HUDEP-2 (cell line): ENCODE measurements at regions not wholly inside any gene's neighbourhood (a gene's known extent, or its start where the extent isn't known, plus 50 kb on each side); places are given as distances from the start of the nearest gene placed in this dataset.

Experiments used
- DNase-seq, 76 experiments: peaks; one replicate each; lab custom pipeline; 2025; ENCODE audit not compliant: unreplicated experiment in 76 of 76; lab: John Stamatoyannopoulos, UW

DNA sequence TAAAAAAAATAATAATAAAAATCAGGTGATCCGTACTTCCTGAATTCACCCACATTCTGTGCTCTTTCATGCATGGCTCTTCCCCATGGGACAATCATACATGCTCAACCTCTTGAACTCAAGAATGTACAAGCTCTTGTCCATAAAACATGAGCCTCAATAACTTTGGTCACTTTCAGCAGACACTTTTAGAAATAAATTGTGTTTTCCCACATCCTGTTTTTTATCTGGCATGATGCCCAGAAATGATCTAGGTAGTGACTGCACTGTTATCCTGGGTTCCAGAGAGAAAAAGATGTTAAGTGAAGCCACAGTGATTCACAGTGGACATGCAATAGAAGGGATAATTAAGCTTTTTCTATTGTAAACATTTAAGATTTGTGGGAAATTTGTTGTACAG is 537.6 kb upstream of the TMEM132C start:
- no peak for DNase-seq

DNA sequence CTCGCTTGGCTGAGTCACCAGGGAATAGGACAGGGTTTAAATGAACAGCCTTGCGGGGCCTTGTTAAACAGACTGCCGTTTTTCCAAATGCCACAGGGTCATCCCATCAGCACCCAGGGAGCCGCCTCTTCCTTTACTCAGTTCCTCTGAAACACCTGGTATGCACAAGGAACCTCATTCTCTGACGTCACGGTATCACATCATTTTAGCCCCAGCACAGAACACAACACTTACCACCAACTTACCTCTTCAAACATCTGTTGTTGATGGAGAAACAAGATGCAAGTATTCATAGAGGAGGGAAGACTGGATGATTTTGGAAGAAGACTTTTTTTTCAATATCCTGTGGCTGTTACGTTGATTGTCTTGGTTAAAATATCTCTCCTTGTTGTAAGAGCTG is 535.3 kb upstream of the TMEM132C start:
- DNase-seq = no peak

DNA sequence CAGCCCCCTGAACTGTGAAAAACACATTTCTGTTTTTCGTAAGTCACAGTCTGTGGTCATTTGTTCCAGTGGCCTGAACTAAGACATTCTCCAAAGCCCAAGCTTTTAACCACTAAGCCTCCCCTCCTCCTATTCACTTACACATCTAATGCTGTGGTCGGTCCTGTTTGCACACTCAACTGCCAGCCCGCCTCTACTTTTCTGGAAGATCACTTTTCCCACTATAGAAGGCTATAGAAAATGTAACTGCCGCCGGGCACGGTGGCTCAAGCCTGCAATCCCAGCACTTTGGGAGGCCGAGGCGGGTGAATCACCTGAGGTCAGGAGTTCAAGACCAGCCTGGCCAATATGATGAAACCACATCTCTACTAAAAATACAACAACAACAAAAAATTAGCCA is 524.7 kb upstream of the TMEM132C start:
- no peak for DNase-seq

DNA sequence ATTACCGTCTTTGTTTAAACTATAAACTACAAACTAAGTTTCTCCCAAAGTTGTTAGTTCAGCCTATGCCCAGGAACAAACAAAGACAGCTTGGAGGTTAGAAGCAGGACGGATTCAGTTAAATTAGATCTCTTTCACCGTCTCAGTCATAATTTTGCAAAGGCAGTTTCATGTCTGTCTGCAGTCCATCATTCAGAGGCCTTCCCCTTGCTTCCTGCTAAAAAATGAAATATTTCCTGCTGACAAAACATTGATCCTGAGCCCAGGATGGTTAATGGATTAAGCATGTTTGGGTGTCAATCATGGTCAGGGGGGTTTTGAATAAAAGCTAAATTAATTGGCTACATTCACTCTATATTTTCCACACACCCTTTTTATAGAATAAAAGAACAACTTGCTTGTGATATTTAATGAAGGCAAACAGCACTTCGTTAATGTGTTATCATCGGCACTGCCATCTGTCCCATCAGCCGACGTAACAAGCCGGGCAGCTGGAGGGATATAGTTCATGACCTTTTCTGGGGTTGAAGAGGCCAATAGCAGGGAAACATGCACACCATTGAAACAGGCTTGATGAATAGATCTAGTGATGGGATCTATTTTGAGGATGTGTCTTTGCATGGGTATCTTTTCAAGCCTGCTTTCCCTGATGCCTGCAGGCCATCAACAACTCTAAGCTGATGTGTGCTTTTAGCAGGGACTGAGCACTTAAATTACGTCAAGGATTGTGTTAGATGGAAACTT is 521.3 kb upstream of the TMEM132C start:
- no peak for DNase-seq

DNA sequence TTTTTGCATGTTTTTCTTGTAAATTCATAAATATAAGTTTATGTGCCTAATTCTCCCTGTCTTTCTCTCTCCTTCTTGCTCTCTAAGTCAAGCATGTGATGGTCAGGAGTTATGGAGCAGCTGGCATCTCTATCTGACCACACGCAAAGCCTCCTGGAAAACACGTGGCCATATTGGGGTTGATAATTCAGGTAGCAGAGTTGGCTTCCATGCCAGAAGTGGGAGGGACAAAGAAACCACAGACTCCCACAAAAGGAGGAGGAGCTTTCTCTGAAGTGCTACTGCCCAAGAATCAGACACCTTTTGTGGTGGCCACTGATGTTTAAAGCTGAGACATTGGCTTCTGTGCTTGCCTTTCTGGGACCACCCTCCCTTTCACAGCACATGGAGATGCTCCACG is 517.6 kb upstream of the TMEM132C start:
- peak in 32 of 76 experiments; percentile 3 to 70 (median 28) for DNase-seq

DNA sequence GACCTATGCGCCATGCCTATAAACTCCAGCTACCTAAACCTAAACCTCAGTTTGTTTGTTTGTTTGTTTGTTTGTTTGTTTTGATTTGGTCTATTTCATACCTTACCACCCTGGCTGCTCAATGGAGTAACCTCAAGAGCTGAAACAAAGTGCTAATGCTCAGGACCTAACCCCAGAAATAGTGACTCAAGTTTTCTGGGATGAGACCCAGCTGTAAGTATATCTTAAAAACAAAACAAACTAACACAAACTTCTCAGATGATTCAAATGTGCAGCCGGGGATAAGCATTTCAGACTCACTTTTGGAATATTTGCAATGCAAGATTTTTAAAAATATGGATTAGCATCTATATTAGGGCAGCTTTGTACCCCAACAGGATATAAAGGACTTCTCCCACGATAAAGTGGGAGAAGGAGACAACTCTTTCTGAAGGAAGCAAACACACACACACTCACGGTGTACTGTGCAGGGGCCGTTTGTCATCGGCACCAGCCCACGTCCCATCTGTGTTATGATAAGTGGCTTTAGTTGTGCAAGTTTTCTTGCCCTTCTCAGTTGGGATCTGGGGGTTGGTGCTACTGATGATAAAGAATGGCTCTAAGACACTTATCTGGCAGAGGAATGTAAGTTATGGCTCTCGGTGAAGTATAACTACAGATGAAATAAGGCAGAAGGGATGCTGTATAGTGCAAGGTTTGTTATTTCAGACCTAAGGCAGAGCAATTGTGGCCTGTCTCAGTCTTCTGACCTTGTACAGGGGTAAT is 516.7 kb upstream of the TMEM132C start:
- peak in 26 of 76 experiments; percentile 3 to 52 (median 22) for DNase-seq

DNA sequence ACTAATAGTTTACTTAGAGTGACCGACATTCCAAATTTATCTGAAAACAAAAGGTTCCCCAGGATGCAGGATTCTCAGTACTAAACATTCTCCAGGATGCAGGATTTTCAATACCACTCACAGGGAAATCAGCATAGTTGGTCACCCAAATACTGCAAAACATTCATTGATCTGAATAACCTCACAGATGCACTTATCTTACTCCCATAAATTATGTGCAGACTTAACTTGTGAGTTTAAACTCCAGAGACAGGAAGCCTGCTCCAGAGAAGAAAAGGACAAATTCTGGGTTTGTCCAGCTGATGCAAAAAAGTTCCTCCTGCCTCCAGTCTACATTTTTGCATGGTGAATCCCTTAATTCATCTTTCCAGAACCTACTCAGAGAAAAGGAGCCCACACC is 514.2 kb upstream of the TMEM132C start:
- DNase-seq = no peak

DNA sequence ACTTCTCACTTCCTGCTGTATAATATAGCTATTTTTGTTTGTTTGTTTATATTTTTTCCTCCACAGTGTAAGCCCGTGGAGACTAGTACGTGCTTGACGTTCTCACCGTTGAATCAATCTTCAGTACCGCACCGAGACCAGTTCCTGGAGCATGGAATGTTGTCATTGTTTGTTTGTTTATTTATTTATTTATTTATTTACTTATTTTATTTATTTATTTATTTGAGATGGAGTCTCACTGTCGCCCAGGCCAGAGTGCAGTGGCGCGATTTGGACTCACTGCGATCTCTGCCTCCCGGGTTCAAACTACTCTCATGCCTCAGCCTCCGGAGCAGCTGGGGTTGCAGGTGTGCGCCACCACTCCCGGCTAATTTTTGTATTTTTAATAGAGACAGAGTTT is 506.6 kb upstream of the TMEM132C start:
- DNase-seq = no peak

DNA sequence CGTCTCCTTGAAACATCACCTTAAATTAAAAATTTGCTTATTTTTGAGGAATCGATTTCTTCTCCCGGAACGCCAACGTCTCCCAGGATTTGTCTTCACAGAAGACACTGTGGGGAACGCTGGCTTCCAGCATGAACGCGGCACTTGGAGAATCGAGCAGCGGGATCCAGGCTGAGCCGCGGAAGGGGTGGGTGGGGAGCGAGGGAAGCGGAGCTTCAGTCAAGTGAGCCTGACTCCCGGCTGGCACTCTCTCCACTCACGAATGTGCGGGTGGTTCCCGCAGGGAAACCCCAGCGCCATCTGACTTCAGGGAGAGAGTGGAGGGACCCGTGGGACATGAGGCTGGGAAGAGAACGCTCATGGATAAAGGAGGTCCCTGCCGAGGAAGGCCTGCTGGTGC is 506.0 kb upstream of the TMEM132C start:
- no peak for DNase-seq

DNA sequence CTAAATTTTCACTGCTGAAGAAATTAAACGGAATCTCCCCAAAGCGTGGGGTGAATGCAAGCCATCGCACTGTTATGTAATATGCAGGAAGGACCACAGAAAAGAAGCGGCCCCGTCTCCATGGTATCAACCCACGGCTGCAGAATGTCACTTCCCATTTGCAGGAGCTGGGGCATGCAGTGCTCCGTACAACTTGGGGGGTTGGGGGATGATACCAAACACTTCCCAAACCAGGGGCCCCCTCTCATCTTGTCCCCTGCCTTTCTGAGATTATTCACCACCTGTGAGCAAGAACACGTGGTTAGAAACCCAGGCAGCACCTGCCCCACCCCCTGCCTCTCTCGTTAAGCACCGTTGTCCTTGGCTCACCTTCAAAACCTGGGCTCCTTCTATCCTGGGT is 505.1 kb upstream of the TMEM132C start:
- DNase-seq = no peak

DNA sequence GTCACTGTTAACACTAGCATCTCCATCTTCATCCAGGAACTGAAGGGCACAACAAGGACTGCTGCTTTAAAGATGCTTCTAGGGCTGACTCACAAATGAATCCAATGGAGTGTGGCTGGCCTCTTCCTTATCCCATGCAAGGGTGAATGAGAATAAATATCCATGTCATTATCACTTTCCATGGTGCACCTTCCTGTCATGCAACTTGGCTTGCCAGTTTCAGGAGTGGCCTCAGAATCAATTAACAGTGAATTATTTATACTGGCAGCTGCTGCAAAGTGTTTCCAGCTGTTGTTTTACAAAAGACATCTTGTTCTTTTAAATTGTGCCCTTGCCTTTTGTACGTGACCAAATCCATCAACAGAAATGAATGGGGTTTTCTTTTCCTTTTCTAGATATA is 499.3 kb upstream of the TMEM132C start:
- no peak for DNase-seq

DNA sequence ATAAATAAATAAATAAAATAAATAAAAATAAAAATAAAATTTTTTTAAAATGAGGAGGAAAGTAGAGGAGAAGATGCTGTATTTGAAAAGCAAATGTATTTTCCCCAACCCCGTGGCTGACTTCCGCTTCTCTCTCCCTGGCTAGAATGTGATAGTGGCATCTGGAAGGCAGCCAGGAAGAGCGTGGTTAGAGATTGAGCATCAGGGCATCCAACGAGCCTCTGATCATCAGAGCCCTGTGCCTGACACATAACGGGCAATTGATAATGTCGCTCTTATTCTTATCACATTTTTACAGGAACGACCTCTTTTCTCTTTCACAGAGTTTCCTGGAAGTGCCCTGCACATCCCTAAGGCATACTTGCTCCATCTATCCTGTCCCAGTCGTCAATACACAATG is 496.9 kb upstream of the TMEM132C start:
- peak in 73 of 76 experiments; percentile 28 to 93 (median 84) for DNase-seq

DNA sequence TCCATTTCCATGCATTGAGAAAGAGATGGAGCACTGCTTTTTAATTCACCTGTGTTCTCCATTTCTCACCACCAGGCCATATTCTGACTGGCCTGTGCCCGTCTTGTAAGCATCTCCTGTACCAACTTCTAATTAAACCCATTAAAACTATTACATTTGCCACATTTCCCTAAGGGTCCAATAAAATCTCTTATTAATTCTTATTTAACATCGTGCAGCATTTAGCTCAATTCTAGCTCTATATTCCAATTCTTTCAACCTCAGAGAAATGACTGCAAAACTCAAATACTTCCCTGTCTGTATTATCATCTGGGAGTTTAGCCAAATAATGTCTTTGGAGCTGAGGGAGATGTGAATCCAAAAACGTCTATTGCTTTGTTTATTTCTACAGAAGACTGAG is 495.4 kb upstream of the TMEM132C start:
- no peak for DNase-seq

DNA sequence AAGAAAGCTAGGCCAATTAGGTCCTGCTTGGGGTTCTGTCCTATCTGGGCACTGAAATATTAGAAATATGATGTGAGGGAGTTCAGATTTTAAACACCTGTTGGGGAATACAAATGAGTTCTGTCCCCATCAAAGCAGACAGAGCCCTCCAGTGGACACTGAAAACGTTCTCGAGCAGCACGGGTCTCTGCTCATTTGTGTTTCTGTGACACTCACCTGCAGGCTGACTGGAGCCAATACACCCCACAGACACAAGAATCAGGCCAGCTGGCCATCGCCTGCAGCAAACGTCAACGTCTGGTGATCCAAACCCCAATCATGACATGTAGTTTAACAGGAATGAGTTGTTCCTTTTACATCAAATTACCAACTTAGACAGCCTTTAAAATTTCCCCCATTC is 493.4 kb upstream of the TMEM132C start:
- DNase-seq = peak in 38 of 76 experiments; percentile 3 to 63 (median 21)

DNA sequence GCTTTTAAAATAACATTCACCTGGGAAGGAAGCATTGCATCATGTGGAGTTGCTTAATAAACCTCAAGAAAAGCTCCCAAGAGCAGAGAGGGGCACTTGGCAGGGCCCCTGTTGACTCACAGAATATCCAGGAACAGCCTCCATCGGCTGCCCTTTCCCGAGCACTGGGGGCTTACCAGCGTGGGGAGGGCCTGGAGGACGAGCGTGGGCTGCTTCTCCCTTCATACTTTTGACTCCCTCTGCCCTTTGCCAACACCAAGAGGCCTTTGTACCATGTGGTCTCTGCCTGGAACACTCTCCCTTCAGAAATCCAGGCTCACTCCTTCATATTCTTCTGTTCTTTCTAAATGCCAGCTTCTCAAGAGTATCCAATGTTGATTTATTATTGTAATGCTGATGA is 492.1 kb upstream of the TMEM132C start:
- no peak for DNase-seq

DNA sequence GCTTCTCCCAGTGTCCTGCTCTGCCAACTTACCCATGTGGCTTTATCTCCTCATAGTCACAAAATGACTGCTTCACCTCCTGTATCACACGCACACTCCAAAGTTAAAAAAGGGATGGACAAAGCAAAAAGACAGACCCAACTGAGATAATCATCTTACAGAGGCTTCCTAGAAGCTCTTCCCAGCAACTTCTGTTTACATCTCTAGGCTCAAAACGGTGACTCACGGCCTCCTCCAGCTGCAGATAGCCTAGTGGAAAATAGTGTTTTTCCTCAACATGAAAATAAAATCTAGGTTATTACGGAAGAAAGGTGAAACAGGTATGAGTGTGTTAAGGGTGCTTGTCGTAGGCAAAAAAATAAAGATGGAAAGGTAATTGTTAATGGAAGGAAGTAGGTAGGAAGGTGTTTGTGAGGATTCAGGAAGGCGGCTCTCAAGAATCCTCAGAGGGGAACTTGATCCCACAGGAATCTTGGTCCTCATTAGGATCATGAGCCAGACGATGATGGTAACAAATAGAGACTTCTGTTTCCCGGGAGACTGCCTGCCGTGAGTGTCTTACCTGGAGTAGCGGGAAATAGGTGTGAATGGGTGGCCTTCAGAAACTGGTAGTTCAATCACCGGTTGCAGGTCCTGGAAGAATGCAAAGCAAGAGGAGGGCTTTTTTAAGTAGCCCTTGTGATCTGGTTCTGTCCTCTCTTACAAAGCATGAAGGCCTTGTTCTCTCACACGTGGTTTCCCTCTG is 487.5 kb upstream of the TMEM132C start:
- no peak for DNase-seq

DNA sequence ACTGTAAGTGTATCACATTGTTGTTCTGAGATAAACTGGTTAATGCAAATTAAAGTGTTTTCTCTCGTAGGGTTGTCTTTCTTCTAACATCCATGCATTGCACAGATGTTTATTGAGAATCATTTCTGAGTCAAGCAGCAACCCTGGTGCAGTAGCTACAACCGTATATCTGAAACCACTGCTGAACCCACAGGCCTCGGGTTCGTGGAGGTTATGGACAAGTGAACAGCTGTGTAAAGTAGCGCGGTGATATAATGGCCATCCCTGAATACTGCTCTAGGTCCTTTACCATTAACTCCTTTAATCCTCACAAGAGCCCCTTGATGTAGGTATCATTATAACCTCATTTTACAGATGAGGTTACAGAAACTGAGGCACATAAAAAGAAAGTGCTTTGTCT is 486.1 kb upstream of the TMEM132C start:
- DNase-seq = no peak

DNA sequence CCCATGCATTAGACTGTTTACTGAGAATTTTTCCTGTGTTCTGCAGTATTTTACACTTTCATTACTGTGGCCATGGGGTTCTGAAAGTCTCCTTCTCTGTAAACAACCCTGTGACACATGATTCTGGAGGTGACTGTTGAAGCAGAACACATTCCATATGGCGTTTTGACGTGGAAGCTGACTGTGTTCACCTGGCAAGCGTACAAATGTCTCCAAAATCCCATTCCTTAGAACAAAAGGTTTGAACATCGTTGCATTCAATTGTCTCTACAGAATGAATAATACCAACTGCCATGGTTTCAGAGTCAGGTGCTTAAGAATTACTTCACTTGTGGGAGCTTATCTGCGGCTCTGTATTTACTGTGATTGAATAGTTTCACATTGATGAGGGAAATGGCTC is 485.6 kb upstream of the TMEM132C start:
- no peak for DNase-seq

DNA sequence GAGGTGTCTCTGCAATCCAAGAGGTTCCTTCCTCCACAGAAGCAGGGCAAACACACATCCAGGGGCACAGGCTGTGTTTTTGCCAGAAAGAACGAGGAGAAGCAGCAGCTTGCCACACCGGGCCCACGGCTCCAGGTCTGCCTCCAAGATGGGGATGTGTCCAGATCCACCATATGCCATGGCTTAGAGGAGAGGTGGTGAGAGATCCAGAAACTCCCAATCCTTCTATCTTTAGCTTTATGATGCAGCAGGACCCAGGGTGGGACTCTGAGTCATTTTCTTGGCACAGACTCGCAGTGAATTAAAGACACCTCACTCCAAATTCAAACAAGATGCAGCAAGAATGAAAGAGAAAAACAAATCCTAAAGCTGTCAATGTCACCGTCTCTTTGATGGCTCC is 481.4 kb upstream of the TMEM132C start:
- DNase-seq = no peak

DNA sequence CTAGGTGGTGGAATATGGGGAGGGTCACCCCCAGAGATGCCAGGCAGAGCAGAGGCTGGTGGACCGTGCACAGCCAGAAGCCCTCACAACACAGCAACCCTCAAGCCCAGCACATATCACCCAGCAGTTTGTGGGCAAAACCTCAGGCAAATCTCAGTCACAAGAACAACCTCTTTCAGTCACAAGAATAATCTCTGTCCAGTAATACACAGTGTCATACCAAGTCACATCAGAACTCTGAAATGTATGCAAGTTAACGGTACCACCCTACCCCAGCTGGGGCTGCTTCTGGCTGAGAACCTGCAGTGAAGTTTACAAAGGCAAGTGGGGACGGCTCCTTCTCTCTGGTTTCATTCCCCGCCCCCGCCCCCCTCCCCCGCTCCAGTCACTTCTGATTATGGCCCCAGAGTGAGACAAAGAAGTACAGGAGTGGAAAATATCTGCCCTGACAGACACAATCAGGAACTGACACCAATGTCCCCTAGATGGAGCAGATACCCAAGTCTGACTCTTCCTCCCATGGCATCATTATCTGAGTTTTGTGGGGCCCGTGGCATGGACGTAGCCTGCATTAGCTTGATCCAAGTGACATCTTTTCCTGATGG is 480.9 kb upstream of the TMEM132C start:
- peak in 8 of 76 experiments; percentile 3 to 25 (median 14) for DNase-seq

DNA sequence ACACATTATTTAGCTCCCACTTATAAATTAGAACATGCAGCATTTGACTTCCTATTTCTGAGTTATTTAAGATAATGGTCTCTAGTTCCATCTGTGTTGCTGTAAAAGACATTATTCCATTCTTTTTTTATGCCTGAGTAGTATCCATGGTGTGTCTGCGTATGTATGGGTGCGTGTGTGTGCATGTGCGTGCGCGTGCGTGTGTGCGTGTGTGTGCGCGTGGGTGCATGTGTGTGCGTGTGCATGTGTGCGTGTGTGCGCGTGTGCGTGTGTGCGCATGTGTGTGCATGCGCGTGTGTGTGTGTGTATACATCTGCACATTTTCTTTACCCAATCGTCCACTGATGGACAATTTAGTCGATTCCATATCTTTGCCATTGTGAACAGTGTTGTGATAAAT is 479.4 kb upstream of the TMEM132C start:
- no peak for DNase-seq
